ENCODE measurements at regions not wholly inside any gene's neighbourhood (a gene's known extent, or its start where the extent isn't known, plus 50 kb on each side); places are given as distances from the start of the nearest gene placed in this dataset.

GRCh38 chr2:147016181-147016580, 828.6 kb upstream of the ACVR2A start:
- no peak overlapping the region for H3K27ac ChIP-seq

GRCh38 chr2:147015591-147015990, 829.2 kb upstream of the ACVR2A start:
- no peak for DNase-seq
- no peaks in the 10 kb centered on the region for H3K27me3 ChIP-seq
- H3K27ac ChIP-seq: no peak overlapping the region

More at GRCh38 chr2:147016181-147016580, 828.6 kb upstream of the ACVR2A start:
- H3K9me3 ChIP-seq: no peaks in the 10 kb centered on the region
- DNase-seq: no peak
- no peak overlapping the region for H3K4me3 ChIP-seq
- H3K36me3 ChIP-seq: no peaks in the 10 kb centered on the region
- H3K4me1 ChIP-seq: no peaks in the 10 kb centered on the region
- no peaks in the 10 kb centered on the region for H3K27me3 ChIP-seq
- TF ChIP-seq POLR2A (IDR thresholded peaks at IDR 0.05): no peak
- no peak for TF ChIP-seq CTCF (IDR thresholded peaks at IDR 0.05)

DNA sequence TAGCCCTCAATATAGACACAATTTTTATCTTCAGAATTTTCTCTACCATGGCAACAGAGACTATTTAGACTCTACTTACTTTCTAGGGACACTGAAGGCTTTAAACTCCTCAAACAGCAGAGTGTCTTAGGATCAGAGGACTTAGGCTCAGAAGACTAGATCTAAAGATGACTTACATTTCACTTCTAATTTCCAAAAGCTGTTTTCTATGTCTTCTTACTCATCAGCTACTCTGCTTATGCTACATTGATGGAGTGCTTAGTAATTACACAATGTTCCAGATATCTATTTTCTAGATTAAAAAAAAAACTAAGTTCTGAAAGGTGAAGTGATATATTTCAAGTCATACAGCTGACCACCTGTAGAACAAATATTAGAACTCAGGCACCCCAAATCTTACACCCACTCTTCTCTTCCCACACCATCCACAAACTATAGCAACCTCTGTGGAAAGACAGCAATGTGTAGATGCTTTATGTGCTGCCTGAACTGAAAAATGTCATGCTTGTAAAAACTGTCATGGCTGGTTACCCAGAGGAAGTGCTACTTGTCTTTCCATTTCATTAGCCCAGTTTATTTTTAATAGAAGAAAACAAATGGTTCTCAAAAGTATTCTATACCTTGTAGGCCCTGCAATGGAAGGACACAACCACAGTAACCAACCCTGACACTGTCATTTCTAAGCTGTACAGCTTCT, 831.0 kb upstream of the ACVR2A start:
- H3K4me3 ChIP-seq: no peak overlapping the region
- TF ChIP-seq CTCF (IDR thresholded peaks at IDR 0.05) (no peak), POLR2A (IDR thresholded peaks at IDR 0.05) (no peak)
- DNase-seq: no peak
- H3K36me3 ChIP-seq: no peaks in the 10 kb centered on the region
- no peaks in the 10 kb centered on the region for H3K9me3 ChIP-seq
- no peak overlapping the region for H3K27ac ChIP-seq
- no peaks in the 10 kb centered on the region for H3K27me3 ChIP-seq
- H3K4me1 ChIP-seq: no peaks in the 10 kb centered on the region

More at GRCh38 chr2:147015591-147015990, 829.2 kb upstream of the ACVR2A start:
- no peaks in the 10 kb centered on the region for H3K9me3 ChIP-seq
- H3K36me3 ChIP-seq: no peaks in the 10 kb centered on the region
- H3K4me1 ChIP-seq: no peaks in the 10 kb centered on the region
- no peak overlapping the region for H3K4me3 ChIP-seq
- no peak for TF ChIP-seq CTCF (IDR thresholded peaks at IDR 0.05)
- TF ChIP-seq POLR2A (IDR thresholded peaks at IDR 0.05): no peak

GRCh38 chr2:147008481-147008880, 836.3 kb upstream of the ACVR2A start:
- no peak overlapping the region for H3K27ac ChIP-seq
- no peaks in the 10 kb centered on the region for H3K9me3 ChIP-seq
- H3K27me3 ChIP-seq: no peaks in the 10 kb centered on the region
- no peaks in the 10 kb centered on the region for H3K4me1 ChIP-seq
- DNase-seq: no peak
- H3K36me3 ChIP-seq: no peaks in the 10 kb centered on the region
- no peak overlapping the region for H3K4me3 ChIP-seq
- TF ChIP-seq CTCF (IDR thresholded peaks at IDR 0.05) (no peak), POLR2A (IDR thresholded peaks at IDR 0.05) (no peak)

DNA sequence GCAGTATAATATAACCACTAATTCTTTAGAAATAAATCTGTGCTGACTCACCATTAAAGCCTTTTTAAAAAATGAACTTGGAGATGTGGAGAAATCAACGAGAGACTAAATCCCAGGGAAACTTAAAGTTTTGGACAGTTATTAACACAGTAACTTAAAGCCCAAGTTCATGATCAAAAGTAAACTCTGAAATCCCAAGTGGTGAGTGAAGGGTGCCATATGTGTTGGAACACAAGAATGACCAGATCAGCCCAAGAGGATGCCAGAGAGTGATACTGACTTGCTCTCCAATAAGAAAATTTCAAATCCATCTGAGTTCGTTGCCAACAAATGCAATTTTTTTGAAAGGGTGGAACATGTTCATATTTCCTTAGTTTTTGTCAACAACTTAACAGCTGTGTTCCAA, 838.1 kb upstream of the ACVR2A start:
- Histone ChIP-seq H3K27ac (no peak overlapping the region), H3K4me3 (no peak overlapping the region), H3K36me3 (no peaks in the 10 kb centered on the region), H3K9me3 (no peaks in the 10 kb centered on the region), H3K4me1 (no peaks in the 10 kb centered on the region), H3K27me3 (no peaks in the 10 kb centered on the region)
- no peak for DNase-seq
- TF ChIP-seq POLR2A (IDR thresholded peaks at IDR 0.05): no peak
- TF ChIP-seq CTCF (IDR thresholded peaks at IDR 0.05): no peak

Measured in Peyer's patch (tissue), 4 donors.